CD1c-positive myeloid dendritic cell (primary cell): ENCODE measurements at regions not wholly inside any gene's neighbourhood (a gene's known extent, or its start where the extent isn't known, plus 50 kb on each side); places are given as distances from the start of the nearest gene placed in this dataset.
A peak's percentile ranks its signal among the peaks of the same experiment; 100 is the strongest.
"Not testable (repeated sequence)": the region's sequence is repeated elsewhere in the genome, so short reads cannot be mapped to it uniquely, and the experiment has no call there.

ENCODE experiments used
- DNase-seq: peaks from one replicate; pipeline ENCODE4 v3.0.0-alpha.2; 2016; ENCODE audit errors: extremely low spot score

GRCh38 chr9:7479300-7479699, 320.3 kb downstream of the DMAC1 start:
- no peak for DNase-seq

GRCh38 chr9:7478646-7479045, 320.9 kb downstream of the DMAC1 start:
- no peak for DNase-seq

GRCh38 chr9:7467186-7467585, 332.4 kb downstream of the DMAC1 start:
- DNase-seq, result no peak

GRCh38 chr9:7461791-7462190, 337.8 kb downstream of the DMAC1 start:
- no peak for DNase-seq

GRCh38 chr9:7456793-7457530, 342.6 kb downstream of the DMAC1 start:
- no peak for DNase-seq

GRCh38 chr9:7456377-7456776, 343.2 kb downstream of the DMAC1 start:
- no peak for DNase-seq

GRCh38 chr9:7454624-7455023, 345.0 kb downstream of the DMAC1 start:
- no peak for DNase-seq

- DNase-seq, result no peak
Measured at GRCh38 chr9:7452378-7452777, 347.2 kb downstream of the DMAC1 start.

- DNase-seq, result no peak
Measured at GRCh38 chr9:7451062-7451461, 348.5 kb downstream of the DMAC1 start.

- DNase-seq, result no peak
Measured at GRCh38 chr9:7443541-7443940, 356.0 kb downstream of the DMAC1 start.

GRCh38 chr9:7439355-7439995, 360.1 kb downstream of the DMAC1 start:
- DNase-seq, result no peak

- no peak for DNase-seq
Measured at GRCh38 chr9:7436754-7437153, 362.8 kb downstream of the DMAC1 start.

- no peak for DNase-seq
Measured at GRCh38 chr9:7433508-7434292, 365.9 kb downstream of the DMAC1 start.

GRCh38 chr9:7432989-7433388, 366.6 kb downstream of the DMAC1 start:
- no peak for DNase-seq

- not testable (repeated sequence) for DNase-seq
Measured at GRCh38 chr9:7417397-7417796, 382.2 kb downstream of the DMAC1 start.

GRCh38 chr9:7415836-7416235, 383.7 kb downstream of the DMAC1 start:
- DNase-seq, result no peak

GRCh38 chr9:7408845-7409244, 390.7 kb downstream of the DMAC1 start:
- DNase-seq, result no peak

GRCh38 chr9:7407246-7407645, 392.3 kb downstream of the DMAC1 start:
- DNase-seq, result no peak

- DNase-seq, result peak; percentile 47
Measured at GRCh38 chr9:7405924-7406604, 393.5 kb downstream of the DMAC1 start.

GRCh38 chr9:7403839-7404487, 395.6 kb downstream of the DMAC1 start:
- no peak for DNase-seq

GRCh38 chr9:7403028-7403389, 396.6 kb downstream of the DMAC1 start:
- DNase-seq, result no peak
